ENCODE measurements at regions not wholly inside any gene's neighbourhood (a gene's known extent, or its start where the extent isn't known, plus 50 kb on each side); places are given as distances from the start of the nearest gene placed in this dataset.

GRCh38 chr15:46676233-46677206 lies 1040.8 kb upstream of the SEMA6D start:
- Histone ChIP-seq H3K23me2 (ENCODE audit: low read depth, low read length) (0 out of 2 replicates have a peak, but pooled peaks cover 2% of the 10 kb centered on the region), H3K79me1 (ENCODE audit: low read depth, low read length) (no peaks in the 10 kb centered on the region), H3K18ac (ENCODE audit: extremely low read depth, low read length) (no peak overlapping the region; the same call in 1 of the 2 replicates), H3K23ac (ENCODE audit: insufficient read length) (no peak overlapping the region), H2BK15ac (ENCODE audit: low read length) (no peak overlapping the region), H3K36me3 (ENCODE audit: control insufficient read depth in 2 of 4, insufficient read depth in 4 of 4, low read length in 3 of 4) (no peaks in the 10 kb centered on the region), H2BK120ac (replicated peaks; ENCODE audit: low read depth, low read length) (no peak overlapping the region), H4K91ac (replicated peaks; ENCODE audit: insufficient read length, low read length) (no peak overlapping the region), H3K79me2 (ENCODE audit: control insufficient read depth in 1 of 2, insufficient read depth in 2 of 2, low read length in 2 of 2) (no peaks in the 10 kb centered on the region), H4K5ac (ENCODE audit: insufficient read length, low read depth, low read length) (no peak overlapping the region), H2BK5ac (ENCODE audit: low read depth, low read length) (peak overlapping the region; percentile 3; the same call in 1 of the 2 replicates), H3K14ac (ENCODE audit: insufficient read length) (no peak overlapping the region), H4K8ac (ENCODE audit: extremely low read depth, insufficient read depth, low read length) (no peak overlapping the region), H2AFZ (ENCODE audit: low read length) (peak overlapping the region; percentile 70), H2BK20ac (ENCODE audit: low read length) (0 out of 2 replicates have a peak overlapping the region, but pooled peaks have one; percentile 0), H2BK12ac (ENCODE audit: low read depth, low read length) (no peak overlapping the region; the same call in 1 of the 2 replicates), H3K27me3 (replicated peaks in 1 of 4; ENCODE audit: control insufficient read depth in 3 of 4, extremely low read depth in 1 of 4, insufficient read depth in 3 of 4, low read length in 3 of 4) (peaks cover 0 to 1% (median 0%) of the 10 kb centered on the region in 4 experiments; a peak in 1 of 7 replicates), H4K20me1 (replicated peaks in 1 of 2; ENCODE audit: control insufficient read depth in 1 of 2, insufficient read depth in 2 of 2, low read length in 2 of 2) (no peaks in the 10 kb centered on the region), H3K4me2 (ENCODE audit: insufficient read depth in 1 of 2, low read depth in 2 of 2, low read length in 2 of 2) (no peak overlapping the region), H3K9ac (replicated peaks in 1 of 4; ENCODE audit: extremely low read depth in 1 of 4, low read depth in 3 of 4, low read length in 3 of 4) (no peak overlapping the region), H3K27ac (ENCODE audit: low read depth, low read length) (no peak overlapping the region), H3K4me1 (replicated peaks in 1 of 4; ENCODE audit: control insufficient read depth in 3 of 4, insufficient read depth in 4 of 4, low read length in 3 of 4) (peaks cover 0 to 3% (median 0%) of the 10 kb centered on the region in 4 experiments; a peak in 1 of 7 replicates), H3K56ac (replicated peaks; ENCODE audit: insufficient read length, low read depth, low read length) (no peak overlapping the region), H3K4me3 (ENCODE audit: extremely low read depth in 1 of 4, insufficient read depth in 2 of 4, low read depth in 3 of 4, low read length in 4 of 4) (no peak overlapping the region), H3K4ac (replicated peaks; ENCODE audit: insufficient read length, low read depth, low read length) (no peak overlapping the region), H2AK5ac (ENCODE audit: low read depth, low read length) (no peak overlapping the region), H3K9me3 (ENCODE audit: insufficient read depth in 2 of 2, low read depth in 1 of 2, low read length in 1 of 2) (no peaks in the 10 kb centered on the region)
- FAIRE-seq = no peak
- DNase-seq (ENCODE audit: low read depth in 1 of 2, low spot score in 2 of 2) = no peak
- 92% methylated on average over 9 of the region's 9 CpGs; no CpG with 5 or more reads in 1 of the 2 experiments for WGBS, 2 experiments (ENCODE audit: extremely low coverage in 1 of 2, insufficient coverage in 1 of 2, insufficient read length in 1 of 2, insufficient replicate concordance in 2 of 2, low coverage in 1 of 2, low lambda C conversion rate in 2 of 2, missing lambda C conversion rate in 1 of 2)
- POLR2A ChIA-PET (ENCODE audit: partially characterized antibody) = no interaction called here
- CTCF ChIA-PET (ENCODE audit: partially characterized antibody) = interaction anchor here (0.6 kb wide), 1 partner anchor 241 kb away, joined by 3 read pairs; no protein-coding TSS in a partner anchor
- TF ChIP-seq TCF12 (IDR thresholded peaks at IDR 0.05; ENCODE audit: low read depth, low read length) (no peak), MAFK (IDR thresholded peaks at IDR 0.05; ENCODE audit: low read depth, low read length) (no peak), CBX8 (IDR thresholded peaks at IDR 0.05; ENCODE audit: borderline replicate concordance, low read depth, low read length) (no peak), TEAD4 (IDR thresholded peaks at IDR 0.05; ENCODE audit: low read depth, low read length) (no peak), RAD21 (IDR thresholded peaks at IDR 0.05 in 1 of 2, conservative IDR thresholded peaks at IDR 0.05 in 1 of 2; ENCODE audit: low read depth in 2 of 2, low read length in 2 of 2) (no peak), SP1 (IDR thresholded peaks at IDR 0.05; ENCODE audit: low read depth, low read length) (no peak), EGR1 (IDR thresholded peaks at IDR 0.05; ENCODE audit: borderline replicate concordance, low read depth, low read length) (no peak), RXRA (IDR thresholded peaks at IDR 0.05; ENCODE audit: insufficient read depth, low read depth, low read length) (no peak), JUN (IDR thresholded peaks at IDR 0.05; ENCODE audit: low read depth, low read length) (no peak), SIX5 (IDR thresholded peaks at IDR 0.05; ENCODE audit: low read depth, low read length) (no peak), ASH2L (IDR thresholded peaks at IDR 0.05; ENCODE audit: low read length) (no peak), KDM1A (IDR thresholded peaks at IDR 0.05; ENCODE audit: borderline replicate concordance, low read length) (no peak)

Measured in H1 (cell line).